Myocyte (in vitro differentiated cells): ENCODE measurements at regions not wholly inside any gene's neighbourhood (a gene's known extent, or its start where the extent isn't known, plus 50 kb on each side); places are given as distances from the start of the nearest gene placed in this dataset.

ENCODE experiments used
- DNase-seq: peaks from one replicate; pipeline ENCODE4 v3.0.0-alpha.2; 2012; ENCODE audit warnings: low read depth

DNA sequence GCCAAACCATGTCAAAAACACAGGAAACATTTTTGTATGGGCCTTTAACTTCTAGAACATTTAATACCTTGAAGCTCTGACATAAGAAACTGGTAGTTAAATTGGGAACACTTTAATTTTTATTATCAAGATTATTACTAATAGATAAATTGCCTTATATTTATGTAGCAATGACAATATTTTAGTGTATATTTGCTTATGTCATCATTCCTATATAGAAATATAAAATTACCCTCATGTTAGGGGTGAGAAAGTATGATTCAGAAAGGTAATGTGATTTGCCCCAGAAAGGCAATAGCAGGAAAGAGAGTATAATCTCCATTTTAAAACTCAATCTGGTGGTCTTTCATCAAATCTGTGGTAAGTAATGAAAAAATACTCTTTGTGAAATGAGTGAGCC is 147.4 kb downstream of the IL15 start:
- DNase-seq, result no peak

DNA sequence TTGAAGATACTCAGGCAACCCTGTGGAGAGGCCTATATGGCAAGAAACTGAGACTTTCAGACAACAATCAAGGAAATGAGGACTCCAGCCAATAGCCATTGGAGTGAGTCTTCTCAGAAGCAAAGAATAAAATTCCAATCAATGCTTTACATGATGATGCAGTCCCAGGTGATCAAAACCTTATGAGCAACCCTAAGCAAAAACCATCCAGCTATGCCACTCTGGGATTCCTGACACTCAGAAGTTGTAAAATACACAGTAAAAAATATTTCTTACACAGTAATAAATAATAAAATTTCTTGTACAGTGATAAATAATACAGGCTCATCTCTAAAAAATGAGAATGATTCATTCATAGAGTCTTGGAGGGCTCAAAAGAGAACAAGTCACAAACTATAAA is 150.6 kb downstream of the IL15 start:
- no peak for DNase-seq

DNA sequence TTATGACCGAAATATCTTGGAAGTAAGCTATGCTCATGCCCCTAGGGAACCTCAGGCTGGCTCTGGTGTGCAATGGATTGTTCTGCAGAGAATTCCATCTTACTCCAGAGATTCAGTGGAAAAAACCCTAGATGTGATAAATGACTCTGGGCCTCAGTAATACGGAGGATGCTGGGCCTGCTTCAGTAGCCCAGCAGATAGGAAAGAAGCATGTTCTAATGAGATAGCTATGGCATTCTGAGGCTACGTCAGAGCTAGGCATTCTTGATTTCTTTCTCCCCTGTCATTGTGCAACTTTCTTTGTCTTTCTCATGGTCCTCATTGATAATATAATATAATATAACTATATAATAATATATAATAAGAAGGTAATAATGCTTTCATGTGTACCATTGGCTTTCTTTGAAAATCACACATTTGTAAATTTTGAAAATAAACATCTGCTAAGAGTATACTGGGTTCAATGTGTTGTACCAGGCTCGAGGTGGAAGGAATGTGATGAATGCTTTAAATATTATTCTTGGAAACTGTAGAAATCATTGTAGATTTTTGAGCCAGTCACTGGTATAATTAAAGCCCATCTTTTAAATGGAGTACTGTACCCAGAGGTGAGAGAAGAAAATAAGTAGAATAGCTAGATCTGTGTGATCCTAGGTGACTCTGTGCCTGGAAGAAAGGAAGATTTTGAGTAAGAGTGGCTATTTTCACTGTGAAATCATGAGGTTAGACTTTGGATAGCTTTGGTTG is 152.0 kb downstream of the IL15 start:
- DNase-seq, result no peak

DNA sequence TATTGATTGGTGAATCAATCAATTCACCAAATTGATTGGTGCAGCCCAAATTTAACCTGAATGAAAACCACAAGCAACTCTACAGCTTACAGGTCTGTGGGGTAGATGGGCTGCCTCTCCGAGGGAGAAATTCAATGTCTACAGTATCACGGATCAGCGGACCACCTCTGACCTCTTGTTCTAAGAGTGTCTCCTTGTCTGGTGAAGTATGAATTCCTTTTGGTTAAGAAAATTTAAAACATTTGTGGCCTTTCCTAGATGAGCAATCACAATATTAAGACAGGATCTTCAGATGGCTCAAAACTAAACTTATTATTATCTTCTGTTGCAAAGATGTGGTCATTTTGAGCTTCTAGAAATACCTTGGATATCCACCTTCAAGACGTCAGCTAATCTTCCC is 153.3 kb downstream of the IL15 start:
- no peak for DNase-seq

DNA sequence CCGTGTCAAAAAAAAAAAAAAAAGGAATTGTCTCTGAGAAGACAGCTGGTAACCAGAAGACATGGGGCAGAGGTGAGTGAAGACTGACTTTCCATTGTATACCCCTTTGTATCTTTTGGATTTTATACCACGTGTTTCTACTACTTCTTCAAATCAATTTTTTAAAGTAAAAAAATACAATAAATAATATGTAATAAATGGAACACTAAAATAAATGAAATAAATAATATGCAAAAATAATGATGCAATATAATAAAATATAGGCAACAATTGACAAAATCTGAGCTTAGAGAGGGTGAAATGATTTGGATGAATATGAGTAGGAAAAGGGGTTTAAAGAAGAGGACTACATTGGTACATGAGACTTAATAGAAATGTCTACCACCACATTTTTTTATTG is 155.8 kb downstream of the IL15 start:
- no peak for DNase-seq

- DNase-seq, result no peak
Measured at GRCh38 chr4:141797966-141798365, 161.6 kb downstream of the IL15 start.

- DNase-seq, result no peak
Measured at GRCh38 chr4:141801558-141801957, 165.2 kb downstream of the IL15 start.

DNA sequence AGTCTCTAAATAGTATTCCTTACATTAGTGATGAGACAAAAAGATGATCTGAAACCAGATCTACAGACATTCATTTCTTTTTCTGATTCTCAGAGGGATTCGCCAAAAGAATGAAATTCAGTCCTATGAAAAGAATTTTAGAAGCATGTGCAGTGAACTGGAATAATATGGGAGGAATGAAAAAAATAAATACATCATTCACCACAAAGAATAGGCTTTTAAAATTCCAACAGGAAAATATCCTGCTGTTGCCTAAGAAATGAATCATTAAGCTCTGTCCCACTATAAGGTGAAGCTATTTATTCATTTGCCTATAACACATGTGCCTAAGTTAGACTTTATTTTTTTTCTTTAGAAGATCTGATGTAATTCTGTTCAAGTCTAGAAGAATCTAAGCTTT is 165.9 kb downstream of the IL15 start:
- peak; percentile 26 for DNase-seq

- DNase-seq, result no peak
Measured at GRCh38 chr4:141804836-141805235, 168.5 kb downstream of the IL15 start.

DNA sequence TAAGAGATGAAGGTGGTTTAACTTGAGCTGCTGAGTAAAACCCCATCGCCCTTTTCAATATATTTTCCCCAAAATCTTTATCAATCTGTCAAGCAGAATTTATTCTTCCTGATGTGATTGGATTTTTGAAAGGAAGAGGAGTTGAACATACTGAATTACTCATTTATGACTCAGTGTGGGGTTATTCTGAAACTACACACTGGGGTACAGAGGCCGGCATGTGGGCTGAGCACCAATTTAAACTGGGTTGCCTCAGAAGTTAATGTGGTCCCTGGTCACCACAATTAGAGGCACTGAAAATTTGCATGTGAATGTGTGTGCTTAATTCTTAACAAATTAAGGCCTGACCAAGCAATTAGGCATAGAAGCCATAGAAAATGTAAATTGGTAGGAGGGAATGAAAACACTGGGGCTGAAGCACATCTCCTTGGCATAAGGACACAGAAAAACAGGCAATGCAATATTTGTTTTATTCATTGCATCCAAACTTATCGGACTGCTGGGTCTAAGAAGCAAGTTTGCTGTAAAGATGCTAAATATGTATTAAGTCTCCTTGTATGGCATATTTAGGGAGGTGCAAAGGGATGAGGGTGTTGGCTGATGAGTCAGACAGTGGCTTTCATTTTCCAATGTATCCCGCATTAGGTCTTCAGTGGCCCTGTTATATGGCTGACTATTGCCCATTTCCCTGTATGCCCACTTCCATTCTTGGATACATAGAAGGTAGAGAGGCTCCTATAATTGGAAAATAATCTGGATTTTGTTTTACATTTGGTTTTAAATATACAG is 170.9 kb downstream of the IL15 start:
- peak; percentile 17 for DNase-seq

GRCh38 chr4:141810038-141810711 is 173.8 kb downstream of the IL15 start:
- DNase-seq, result peak; percentile 10

DNA sequence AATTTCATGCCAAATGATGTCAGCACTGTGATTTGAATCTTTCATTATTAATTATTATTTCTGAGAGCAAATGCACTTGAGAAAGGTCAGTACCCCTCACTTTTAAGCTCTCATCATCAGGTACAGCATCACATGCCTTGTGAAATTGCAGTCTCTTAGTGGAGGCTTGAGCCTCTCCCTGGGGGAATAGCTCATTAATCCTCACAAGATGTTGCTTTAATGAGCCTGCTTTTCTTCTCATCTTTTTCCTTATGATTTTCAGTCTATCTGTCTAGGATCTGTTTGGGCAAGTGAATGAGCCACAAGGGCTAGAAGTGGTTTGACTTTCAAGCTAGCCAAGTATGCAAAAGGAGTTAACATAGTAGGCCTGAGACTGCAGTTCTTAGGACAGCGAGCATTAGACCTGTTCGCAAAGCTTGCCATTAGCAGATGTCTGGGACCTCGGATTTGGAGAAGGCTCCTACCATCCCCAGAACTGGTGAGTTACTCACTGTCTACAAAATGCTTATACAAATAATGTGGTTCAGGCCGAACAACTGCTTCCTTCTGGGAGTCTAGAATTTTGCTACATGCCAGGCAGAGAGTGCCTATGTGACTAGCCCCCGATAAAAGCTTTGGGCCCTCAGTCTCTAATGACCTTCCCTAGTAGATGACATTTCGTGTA is 174.5 kb downstream of the IL15 start:
- no peak for DNase-seq

GRCh38 chr4:141812158-141812557 is 175.8 kb downstream of the IL15 start:
- DNase-seq, result no peak

GRCh38 chr4:141814499-141814898 is 178.1 kb downstream of the IL15 start:
- DNase-seq, result no peak

DNA sequence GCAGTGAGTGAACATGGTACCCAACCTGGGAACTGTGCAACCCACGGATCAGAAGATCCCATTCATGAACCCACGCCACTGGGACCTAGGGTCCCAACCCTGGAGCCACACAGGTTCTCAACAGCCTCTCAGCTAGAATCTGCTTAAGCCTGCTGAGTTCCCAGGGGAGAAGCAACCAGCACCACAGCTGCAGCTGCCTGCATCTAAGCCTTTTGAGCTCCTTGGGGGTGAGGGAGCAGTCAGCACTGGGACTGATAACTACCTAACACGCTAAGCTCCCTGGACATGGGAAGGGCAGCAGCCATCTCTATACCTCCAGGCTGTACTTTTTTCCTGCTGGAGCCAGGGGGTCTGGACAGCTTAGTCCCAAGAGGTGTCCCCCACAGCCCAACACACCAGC is 179.3 kb downstream of the IL15 start:
- peak; percentile 24 for DNase-seq

GRCh38 chr4:141826260-141826659 is 189.9 kb downstream of the IL15 start:
- DNase-seq, result no peak

DNA sequence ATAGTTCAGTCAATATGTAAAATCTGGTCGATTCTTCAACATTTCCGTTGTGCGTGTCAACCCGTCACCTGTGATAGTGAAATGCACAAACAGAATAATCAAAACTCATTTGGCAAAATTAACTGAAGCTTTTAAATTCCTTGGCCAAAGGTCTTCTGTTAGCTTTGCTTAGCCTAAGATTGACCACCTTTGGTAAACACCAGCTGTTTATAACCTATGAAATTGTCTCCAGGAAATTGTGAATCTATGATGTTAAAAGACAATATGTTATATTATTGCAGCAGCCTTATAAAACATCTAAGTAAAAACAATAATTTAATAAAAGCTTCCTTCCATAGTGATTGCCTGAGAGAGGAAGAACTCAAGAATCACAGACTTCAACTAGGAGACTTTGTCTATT is 196.8 kb downstream of the IL15 start:
- no peak for DNase-seq

GRCh38 chr4:141840299-141840986 is 204.1 kb downstream of the IL15 start:
- no peak for DNase-seq

GRCh38 chr4:141843136-141843535 is 206.8 kb downstream of the IL15 start:
- DNase-seq, result no peak

DNA sequence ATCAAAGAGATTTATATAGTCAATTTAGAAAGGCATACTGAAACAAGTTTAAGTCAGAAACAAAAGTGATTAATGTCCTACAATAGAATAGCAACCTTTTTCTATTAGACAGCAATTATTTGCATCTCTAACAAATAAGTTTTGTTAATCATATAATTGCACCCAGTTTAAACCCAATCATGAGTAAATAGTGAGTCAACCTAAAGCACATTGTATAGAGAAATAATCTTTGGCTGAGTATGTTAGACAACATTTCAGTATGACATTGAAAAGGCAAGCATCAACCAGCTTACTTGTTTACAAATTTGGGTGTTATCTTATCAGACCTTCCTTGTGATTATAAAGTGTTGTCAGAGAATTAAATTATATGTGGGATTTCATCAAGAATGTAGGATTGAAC is 209.5 kb downstream of the IL15 start:
- no peak for DNase-seq

- no peak for DNase-seq
Measured at GRCh38 chr4:141849367-141849766, 213.0 kb downstream of the IL15 start.
